Heart left ventricle (tissue), 13 donors: ENCODE measurements at regions not wholly inside any gene's neighbourhood (a gene's known extent, or its start where the extent isn't known, plus 50 kb on each side); places are given as distances from the start of the nearest gene placed in this dataset.
"Not testable (repeated sequence)": the region's sequence is repeated elsewhere in the genome, so short reads cannot be mapped to it uniquely, and the experiment has no call there.

Experiments
- CTCF ChIP-seq, 12 donors: fragments of 200-600 bp; sonication (generic) in 4 of 12; IDR thresholded peaks; one replicate each; pipeline versions ENCODE4 v1.5.0 to v1.8.0; 2018 to 2022; ENCODE audit warnings: antibody characterized with exemption in 12 of 12, mild to moderate bottlenecking in 5 of 12
- POLR2A ChIP-seq, 2 donors: fragments of 450-650 bp; IDR thresholded peaks; one replicate each; pipeline ENCODE4 v1.6.1; 2017; ENCODE audit warnings: antibody characterized with exemption in 2 of 2, mild to moderate bottlenecking in 2 of 2, moderate library complexity in 2 of 2
- donor health status: ischemic (EF 13 %, LVEDD 7.1; RV severe dilation, severe dysfunction).
- donor health status: DM: no; HTN: yes; CAD: no.
- donor health status: DM: no; HTN: no; CAD: no.
- donor health status: ischemic (EF 25% LVEDD 6.9; RV normal size, moderate dysfunction).
- donor health status: ischemic (EF 25% LVEDD 5.7; RV mildly dilated, moderate dysfunction).
- donor health status: ischemic (EF 35%, LVEDD 5.7; RV mildly dilated, moderate dysfunction).
- donor health status: nonischemic (EF 11% LVEDD 7.7; RV severe dilation, severe dysfunction).
- donor health status: DM: yes; HTN: yes; CAD: no.
- donor health status: PGD.
- donor health status: ischemic (EF 29% LVEDD 5.4; RV normal size, mild dysfunction).
- donor health status: nonischemic (EF 23%, LVEDD 6.1; RV moderate dilation, normal function).

GRCh38 chr16:29291329-29292271, 114.9 kb downstream of the NPIPB11 start:
- TF ChIP-seq CTCF, POLR2A (IDR thresholded peaks at IDR 0.05): not testable (repeated sequence)
